ENCODE measurements at regions not wholly inside any gene's neighbourhood (a gene's known extent, or its start where the extent isn't known, plus 50 kb on each side); places are given as distances from the start of the nearest gene placed in this dataset.

DNA sequence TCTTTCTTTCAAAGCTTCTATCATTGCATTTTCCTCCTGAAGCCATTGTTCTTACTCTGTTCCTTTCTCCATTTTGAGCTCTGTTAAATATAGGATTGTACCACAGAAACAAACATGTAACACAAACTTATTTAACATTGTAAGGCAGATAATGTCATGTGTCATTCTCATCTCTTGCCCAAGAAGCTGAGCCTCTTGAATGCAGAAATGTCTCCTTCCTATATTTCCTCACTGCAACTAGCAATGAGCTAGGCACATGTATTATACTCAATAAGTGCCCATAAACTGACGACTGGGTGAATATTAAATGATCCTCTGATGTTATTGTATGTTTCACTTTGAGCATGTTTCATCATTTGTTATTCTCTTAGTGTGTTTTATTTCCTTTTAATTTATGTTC lies 56.7 kb upstream of the SLC7A11 start:
- no peak for DNase-seq

DNA sequence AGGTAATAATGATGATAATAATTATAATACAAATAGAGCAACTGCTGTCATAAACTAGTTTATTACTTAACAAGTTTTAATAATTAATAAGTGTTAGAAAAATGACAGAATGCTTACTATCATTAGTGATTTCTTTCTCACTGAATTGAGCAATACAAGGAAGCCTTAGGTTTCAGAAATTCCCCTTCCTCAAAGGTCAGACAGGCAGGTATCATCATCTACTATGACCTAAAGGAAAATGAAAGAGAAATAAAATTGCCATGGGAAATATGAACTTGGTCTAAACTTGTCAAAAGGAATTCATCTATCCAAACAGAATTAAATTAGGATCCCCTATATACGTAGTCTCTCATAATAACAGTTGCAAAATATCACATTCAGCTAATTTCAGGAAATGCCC lies 56.3 kb upstream of the SLC7A11 start:
- no peak for DNase-seq

DNA sequence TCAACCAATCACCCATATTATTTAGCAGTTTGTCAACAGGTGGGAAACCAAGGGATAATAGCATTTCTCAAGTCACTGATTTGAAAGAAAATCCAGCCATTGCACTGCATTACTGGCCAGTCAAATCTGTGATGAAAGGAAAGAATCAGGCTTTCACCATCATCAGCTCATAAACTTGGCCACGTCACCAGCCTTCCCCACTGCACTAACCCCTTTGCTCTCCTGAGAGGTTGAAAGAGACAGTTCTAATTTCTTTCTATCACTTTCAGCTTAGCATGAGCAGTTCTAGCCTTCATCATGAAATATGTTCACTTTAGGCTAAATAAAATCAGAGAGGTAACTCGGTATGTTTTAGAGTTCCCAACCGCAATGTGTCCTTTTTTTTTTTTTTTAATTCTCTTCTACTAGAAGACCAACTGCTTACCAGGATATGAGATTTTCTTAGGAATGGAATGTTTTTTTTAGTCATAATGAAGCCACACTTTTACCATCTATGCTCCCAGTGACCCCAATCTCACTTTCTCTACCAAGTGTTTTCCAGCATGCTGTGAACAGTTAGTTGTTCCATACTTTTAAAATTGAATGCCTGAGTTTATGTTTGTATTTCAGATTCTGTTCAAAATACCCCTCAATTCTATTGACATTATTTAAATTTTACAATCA lies 55.7 kb upstream of the SLC7A11 start:
- no peak for DNase-seq

DNA sequence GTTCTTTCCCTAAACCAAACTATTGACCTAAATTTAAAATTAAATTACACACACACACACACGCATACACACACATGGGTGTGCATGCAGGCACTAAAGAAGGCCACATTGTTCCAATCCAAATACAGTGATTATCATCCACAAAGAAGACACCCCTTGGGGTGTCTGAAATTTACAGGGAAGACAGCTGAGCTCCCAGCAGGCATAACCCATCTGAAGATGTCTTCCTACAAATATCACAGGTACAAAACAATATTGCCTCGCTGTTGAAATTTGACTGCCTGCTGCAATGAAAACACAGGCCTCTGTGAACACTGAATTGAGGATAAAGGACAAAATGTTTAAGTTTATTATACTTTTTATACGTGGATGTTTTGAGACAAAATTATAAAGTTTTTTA lies 50.2 kb upstream of the SLC7A11 start:
- DNase-seq: no peak

Data from NCI-H1105 treated with DMSO at 0.1 percent for 48 hours (cell line).